Activated T-cell treated with anti-CD3 and anti-CD28 coated beads, Interleukin-2, amount 50 U/mL, for 24 hours (primary cell): ENCODE measurements at regions not wholly inside any gene's neighbourhood (a gene's known extent, or its start where the extent isn't known, plus 50 kb on each side); places are given as distances from the start of the nearest gene placed in this dataset.

Source experiments
- DNase-seq: peaks from one replicate; pipeline ENCODE4 v3.0.0-alpha.2; 2020
- H3K27ac Mint-ChIP-seq: 2 replicates; pipeline ENCODE4 v1.8.0; 2020; ENCODE audit warnings: mild to moderate bottlenecking, mixed read lengths
- H3K27me3 Mint-ChIP-seq: 2 replicates; pipeline ENCODE4 v1.8.0; 2020; ENCODE audit warnings: mixed read lengths
- H3K36me3 Mint-ChIP-seq: 2 replicates; pipeline ENCODE4 v1.8.0; 2020; ENCODE audit warnings: low read depth, mixed read lengths
- H3K4me1 Mint-ChIP-seq: 2 replicates; pipeline ENCODE4 v1.8.0; 2020; ENCODE audit warnings: low read depth, mixed read lengths
- H3K4me3 Mint-ChIP-seq: 2 replicates; pipeline ENCODE4 v1.8.0; 2020; ENCODE audit warnings: mild to moderate bottlenecking, moderate library complexity, mixed read lengths
- H3K9me3 Mint-ChIP-seq: 2 replicates; pipeline ENCODE4 v1.8.0; 2020; ENCODE audit warnings: mixed read lengths

GRCh38 chr10:121409466-121410104 lies 188.7 kb downstream of the FGFR2 start:
- no peak for DNase-seq
- H3K36me3 Mint-ChIP-seq: no peaks in the 10 kb centered on the region
- H3K9me3 Mint-ChIP-seq: no peaks in the 10 kb centered on the region
- no peaks in the 10 kb centered on the region for H3K4me1 Mint-ChIP-seq
- no peaks in the 10 kb centered on the region for H3K27me3 Mint-ChIP-seq
- H3K27ac Mint-ChIP-seq: no peak overlapping the region
- H3K4me3 Mint-ChIP-seq: no peak overlapping the region

DNA sequence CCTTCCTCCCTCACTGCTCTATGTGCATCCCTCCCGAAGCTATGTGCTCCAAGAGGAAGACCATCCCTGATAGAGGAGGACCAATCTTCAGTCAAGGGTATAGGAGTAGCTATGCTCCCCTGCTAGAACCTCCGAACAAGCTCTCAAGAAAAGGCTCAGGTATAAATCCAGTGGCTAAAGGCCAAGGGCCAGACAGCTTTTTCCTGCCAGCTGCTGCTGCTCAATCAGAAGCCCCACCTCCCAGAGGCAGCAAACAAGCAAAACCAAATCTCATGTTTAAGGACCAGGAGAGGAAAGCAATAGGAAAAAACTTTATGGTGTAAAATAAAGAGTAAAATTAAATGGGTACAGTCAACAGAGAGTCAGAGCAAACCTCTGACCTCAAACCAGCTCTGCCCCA lies 187.2 kb downstream of the FGFR2 start:
- DNase-seq: no peak
- no peak overlapping the region for H3K4me3 Mint-ChIP-seq
- H3K27ac Mint-ChIP-seq: no peak overlapping the region
- H3K36me3 Mint-ChIP-seq: no peaks in the 10 kb centered on the region
- no peaks in the 10 kb centered on the region for H3K4me1 Mint-ChIP-seq
- H3K9me3 Mint-ChIP-seq: no peaks in the 10 kb centered on the region
- no peaks in the 10 kb centered on the region for H3K27me3 Mint-ChIP-seq

GRCh38 chr10:121413951-121414350 lies 184.3 kb downstream of the FGFR2 start:
- Mint-ChIP-seq H3K27me3 (no peaks in the 10 kb centered on the region), H3K4me3 (no peak overlapping the region), H3K27ac (no peak overlapping the region), H3K4me1 (no peaks in the 10 kb centered on the region), H3K36me3 (no peaks in the 10 kb centered on the region), H3K9me3 (no peaks in the 10 kb centered on the region)
- no peak for DNase-seq

DNA sequence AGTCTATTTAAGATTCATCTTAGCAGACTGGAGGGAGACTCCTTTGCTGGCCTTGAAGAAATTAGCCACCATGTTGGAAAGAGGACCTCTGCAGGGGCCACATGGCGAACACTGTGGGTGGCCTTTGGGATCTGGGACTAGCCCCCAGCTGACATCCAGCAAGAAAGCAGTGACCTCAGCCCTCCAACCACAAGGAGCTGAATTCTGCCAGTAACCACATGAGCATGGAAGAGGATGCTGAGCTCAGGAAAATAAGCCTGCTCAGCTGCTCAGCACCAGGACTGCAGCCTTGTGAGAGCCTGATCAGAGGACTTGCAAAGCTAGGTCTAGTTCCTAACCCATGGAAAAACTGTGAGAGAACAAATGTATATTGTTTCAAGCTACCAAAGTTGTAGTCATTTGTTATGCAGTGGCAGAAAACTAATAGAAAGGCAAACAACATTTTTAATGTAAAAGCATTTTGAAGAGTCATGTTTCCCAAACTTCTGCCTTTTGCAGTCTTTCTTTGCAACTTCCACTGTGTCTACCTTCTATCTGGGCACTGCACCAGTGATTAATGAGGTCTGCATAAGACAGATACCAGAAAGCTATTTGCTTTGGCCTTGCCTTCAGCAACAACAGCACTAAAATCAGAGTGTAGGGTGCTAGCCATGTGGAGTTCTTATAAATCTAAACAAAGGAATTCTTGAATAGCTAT lies 183.7 kb downstream of the FGFR2 start:
- Mint-ChIP-seq H3K4me3 (no peak overlapping the region), H3K27me3 (no peaks in the 10 kb centered on the region), H3K36me3 (no peaks in the 10 kb centered on the region), H3K9me3 (no peaks in the 10 kb centered on the region), H3K27ac (no peak overlapping the region), H3K4me1 (no peaks in the 10 kb centered on the region)
- no peak for DNase-seq

- H3K27me3 Mint-ChIP-seq: no peaks in the 10 kb centered on the region
- DNase-seq: no peak
- no peak overlapping the region for H3K4me3 Mint-ChIP-seq
- no peaks in the 10 kb centered on the region for H3K4me1 Mint-ChIP-seq
- H3K27ac Mint-ChIP-seq: no peak overlapping the region
- no peaks in the 10 kb centered on the region for H3K9me3 Mint-ChIP-seq
- H3K36me3 Mint-ChIP-seq: no peaks in the 10 kb centered on the region
These were observed 183.2 kb downstream of the FGFR2 start for GRCh38 chr10:121415063-121415399.

- Mint-ChIP-seq H3K4me3 (no peak overlapping the region), H3K4me1 (no peaks in the 10 kb centered on the region), H3K27me3 (no peaks in the 10 kb centered on the region), H3K27ac (no peak overlapping the region), H3K9me3 (no peaks in the 10 kb centered on the region), H3K36me3 (no peaks in the 10 kb centered on the region)
- DNase-seq: no peak
These were observed 182.2 kb downstream of the FGFR2 start for GRCh38 chr10:121416071-121416470.

GRCh38 chr10:121417298-121417697 lies 180.9 kb downstream of the FGFR2 start:
- Mint-ChIP-seq H3K27me3 (no peaks in the 10 kb centered on the region), H3K4me3 (no peak overlapping the region), H3K36me3 (no peaks in the 10 kb centered on the region), H3K4me1 (no peaks in the 10 kb centered on the region), H3K9me3 (no peaks in the 10 kb centered on the region), H3K27ac (no peak overlapping the region)
- DNase-seq: no peak

DNA sequence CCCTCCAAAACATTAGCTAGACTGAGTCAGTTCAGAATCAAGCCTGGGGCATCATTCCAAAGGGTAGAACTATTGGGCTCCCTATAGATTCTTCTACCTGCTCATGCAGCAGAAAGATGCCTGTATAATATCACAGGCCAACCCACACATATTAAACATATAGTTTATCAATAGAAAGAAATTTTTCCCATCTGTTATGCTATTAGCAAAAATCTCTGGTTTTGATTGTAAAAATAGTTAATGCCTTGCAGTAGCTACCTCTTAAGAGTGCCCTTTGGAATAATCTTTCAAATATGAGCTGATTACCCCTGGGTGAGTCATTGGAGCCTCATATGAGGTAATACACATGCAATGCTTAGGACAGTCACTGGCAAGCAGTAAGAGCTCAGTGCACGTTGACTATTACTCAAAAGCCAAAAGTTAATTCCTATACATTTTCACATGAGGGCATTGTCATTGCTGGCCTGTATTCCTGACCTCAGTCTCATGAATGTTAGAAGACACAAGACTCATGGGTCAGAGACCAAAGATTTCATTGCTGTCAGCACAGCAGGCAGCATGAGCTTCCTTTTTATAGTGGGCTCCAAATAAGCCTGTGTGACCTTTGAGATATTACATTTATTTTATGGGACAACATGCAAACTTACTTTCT lies 180.0 kb downstream of the FGFR2 start:
- H3K9me3 Mint-ChIP-seq: no peaks in the 10 kb centered on the region
- no peaks in the 10 kb centered on the region for H3K27me3 Mint-ChIP-seq
- no peaks in the 10 kb centered on the region for H3K4me1 Mint-ChIP-seq
- no peaks in the 10 kb centered on the region for H3K36me3 Mint-ChIP-seq
- no peak overlapping the region for H3K27ac Mint-ChIP-seq
- DNase-seq: no peak
- H3K4me3 Mint-ChIP-seq: no peak overlapping the region

GRCh38 chr10:121420006-121420405 lies 178.2 kb downstream of the FGFR2 start:
- Mint-ChIP-seq H3K27ac (no peak overlapping the region), H3K27me3 (no peaks in the 10 kb centered on the region), H3K36me3 (no peaks in the 10 kb centered on the region), H3K4me1 (no peaks in the 10 kb centered on the region), H3K9me3 (no peaks in the 10 kb centered on the region), H3K4me3 (no peak overlapping the region)
- no peak for DNase-seq

- no peak for DNase-seq
- Mint-ChIP-seq H3K36me3 (no peaks in the 10 kb centered on the region), H3K4me3 (no peak overlapping the region), H3K27ac (no peak overlapping the region), H3K9me3 (no peaks in the 10 kb centered on the region), H3K27me3 (no peaks in the 10 kb centered on the region), H3K4me1 (no peaks in the 10 kb centered on the region)
These were observed 176.1 kb downstream of the FGFR2 start for GRCh38 chr10:121422096-121422495.

DNA sequence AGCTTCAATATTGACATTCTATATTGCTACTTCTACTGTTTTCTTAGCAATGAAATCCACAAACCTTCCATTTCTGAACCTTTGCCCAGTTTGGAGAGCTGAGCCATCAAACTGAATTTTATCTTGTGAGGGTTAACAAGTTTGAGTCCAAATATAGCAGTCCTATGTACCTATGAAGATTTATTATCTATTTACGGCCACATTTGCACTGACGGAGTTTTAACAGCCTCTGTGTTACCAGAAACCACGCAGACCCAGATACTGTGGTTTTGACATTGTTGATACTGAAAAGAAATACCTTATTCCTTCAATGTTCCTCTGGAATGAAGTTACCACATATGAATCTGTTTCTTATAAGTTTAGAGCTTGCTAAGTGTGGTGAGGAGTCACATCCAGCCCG lies 172.6 kb downstream of the FGFR2 start:
- H3K27me3 Mint-ChIP-seq: no peaks in the 10 kb centered on the region
- H3K4me1 Mint-ChIP-seq: no peaks in the 10 kb centered on the region
- H3K36me3 Mint-ChIP-seq: no peaks in the 10 kb centered on the region
- no peak for DNase-seq
- no peak overlapping the region for H3K27ac Mint-ChIP-seq
- H3K9me3 Mint-ChIP-seq: no peaks in the 10 kb centered on the region
- no peak overlapping the region for H3K4me3 Mint-ChIP-seq

DNA sequence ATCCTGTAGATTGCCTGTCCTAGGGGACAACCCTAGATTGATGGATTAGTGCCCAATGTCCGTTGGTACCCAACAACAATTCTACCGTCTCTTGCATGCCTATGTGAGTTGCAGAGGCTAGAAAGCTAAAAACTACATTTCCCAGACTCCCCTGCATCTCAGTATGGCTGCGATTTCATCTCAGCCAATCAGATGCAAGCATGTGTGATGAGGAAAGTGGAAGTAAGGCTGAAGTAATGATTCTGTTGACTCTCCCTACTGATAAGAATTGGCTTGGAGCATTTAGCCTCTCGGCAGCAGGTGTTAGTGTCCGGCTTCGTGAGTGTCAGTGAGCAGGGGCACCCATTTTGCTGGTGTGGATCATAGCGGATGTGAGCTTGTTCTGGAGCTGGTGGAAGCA lies 171.9 kb downstream of the FGFR2 start:
- Mint-ChIP-seq H3K9me3 (no peaks in the 10 kb centered on the region), H3K36me3 (no peaks in the 10 kb centered on the region), H3K4me1 (no peaks in the 10 kb centered on the region), H3K27ac (no peak overlapping the region), H3K4me3 (no peak overlapping the region), H3K27me3 (no peaks in the 10 kb centered on the region)
- DNase-seq: no peak
